DND-41 (cell line): ENCODE measurements at regions not wholly inside any gene's neighbourhood (a gene's known extent, or its start where the extent isn't known, plus 50 kb on each side); places are given as distances from the start of the nearest gene placed in this dataset.

Experiments
- ATAC-seq: fragments of 200-7000 bp; cut with Tn5 transposase; 3 replicates; pipeline ENCODE4 v1.9.1; 2021; ENCODE audit warnings: low read depth; ENCODE audit not compliant: insufficient read depth
- DNase-seq: peaks from one replicate; pipeline ENCODE4 v3.0.0-alpha.2; 2020
- H2AFZ ChIP-seq: 2 replicates; pipeline ENCODE4 v1.6.0; 2012; ENCODE audit warnings: low read depth, low read length
- H3K27ac ChIP-seq: 2 replicates; pipeline ENCODE4 v1.5.1; 2012; ENCODE audit warnings: low read length, inconsistent platforms
- H3K27me3 ChIP-seq: fragments of 200-600 bp; sonication (generic); 2 replicates; pipeline ENCODE4 v1.6.0; 2012; ENCODE audit warnings: low read length, mild to moderate bottlenecking, inconsistent platforms; ENCODE audit not compliant: insufficient read depth, poor library complexity
- H3K36me3 ChIP-seq: 2 replicates; pipeline ENCODE4 v1.5.1; 2012; ENCODE audit warnings: low read length, inconsistent platforms; ENCODE audit not compliant: insufficient read depth
- H3K4me1 ChIP-seq: 2 replicates; pipeline ENCODE4 v1.5.1; 2012; ENCODE audit warnings: mild to moderate bottlenecking, low read length; ENCODE audit not compliant: insufficient read depth
- H3K4me2 ChIP-seq: 2 replicates; pipeline ENCODE4 v1.6.0; 2012; ENCODE audit warnings: mild to moderate bottlenecking, moderate library complexity, low read length, inconsistent platforms; ENCODE audit not compliant: insufficient read depth
- H3K4me3 ChIP-seq, 2 experiments: fragments of 200-600 bp in 1 of 2; shearing (Covaris generic) in 1 of 2; 2 replicates each; pipeline ENCODE4 v1.5.1; 2012 to 2016; ENCODE audit warnings: inconsistent platforms in 2 of 2, low read length in 2 of 2, mild to moderate bottlenecking in 2 of 2, low read depth in 1 of 2, moderate library complexity in 1 of 2
- H3K79me2 ChIP-seq: 2 replicates; pipeline ENCODE4 v1.6.0; 2012; ENCODE audit warnings: low read length, inconsistent platforms; ENCODE audit not compliant: insufficient read depth
- H3K9ac ChIP-seq: 2 replicates; pipeline ENCODE4 v1.6.0; 2012; ENCODE audit warnings: low read depth, mild to moderate bottlenecking, inconsistent platforms, low read length, moderate library complexity
- H3K9me3 ChIP-seq: 2 replicates; pipeline ENCODE4 v1.5.1; 2012; ENCODE audit warnings: low read length, moderate library complexity, mild to moderate bottlenecking, inconsistent platforms; ENCODE audit not compliant: insufficient read depth, severe bottlenecking
- H4K20me1 ChIP-seq: 2 replicates; pipeline ENCODE4 v1.6.0; 2012; ENCODE audit warnings: low read length; ENCODE audit not compliant: insufficient read depth
- CTCF ChIP-seq: IDR thresholded peaks from 2 replicates; pipeline ENCODE4 v1.5.1; 2012; ENCODE audit warnings: borderline replicate concordance, low read length, moderate library complexity, mild to moderate bottlenecking; ENCODE audit not compliant: poor library complexity, severe bottlenecking; ENCODE audit errors: extremely low read depth
- EZH2 ChIP-seq: IDR thresholded peaks from 3 replicates; pipeline ENCODE4 v1.6.1; 2012; ENCODE audit warnings: borderline replicate concordance, low read depth, mild to moderate bottlenecking, moderate library complexity, low read length, inconsistent platforms; ENCODE audit not compliant: severe bottlenecking

- Histone ChIP-seq H3K9me3 (no peaks in the 10 kb centered on the region), H3K4me2 (no peak overlapping the region), H3K27ac (no peak overlapping the region), H3K4me1 (no peaks in the 10 kb centered on the region), H4K20me1 (no peaks in the 10 kb centered on the region), H3K27me3 (no peaks in the 10 kb centered on the region), H3K4me3 (no peak overlapping the region), H3K36me3 (no peaks in the 10 kb centered on the region), H3K79me2 (no peaks in the 10 kb centered on the region), H3K9ac (no peak overlapping the region), H2AFZ (no peak overlapping the region)
- DNase-seq (no peak), ATAC-seq (no peak)
- TF ChIP-seq CTCF: no peak
- TF ChIP-seq EZH2: no peak
Observed at GRCh38 chr11:112599856-112600533, 339.3 kb upstream of the PLET1 start.

GRCh38 chr11:112605093-112605666 is 344.5 kb upstream of the PLET1 start:
- Histone ChIP-seq H4K20me1 (no peaks in the 10 kb centered on the region), H3K36me3 (no peaks in the 10 kb centered on the region), H2AFZ (no peak overlapping the region), H3K79me2 (no peaks in the 10 kb centered on the region), H3K9ac (no peak overlapping the region), H3K4me3 (no peak overlapping the region), H3K9me3 (no peaks in the 10 kb centered on the region), H3K4me2 (no peak overlapping the region), H3K27me3 (peaks cover 2% of the 10 kb centered on the region), H3K27ac (no peak overlapping the region), H3K4me1 (no peaks in the 10 kb centered on the region)
- no peak for TF ChIP-seq CTCF
- TF ChIP-seq EZH2: no peak
- DNase-seq (no peak), ATAC-seq (no peak)

GRCh38 chr11:112606656-112607055 is 346.0 kb upstream of the PLET1 start:
- no peaks in the 10 kb centered on the region for H4K20me1 ChIP-seq
- no peak overlapping the region for H2AFZ ChIP-seq
- no peak for TF ChIP-seq CTCF
- TF ChIP-seq EZH2: no peak
- no peak overlapping the region for H3K4me2 ChIP-seq
- no peak overlapping the region for H3K4me3 ChIP-seq
- ATAC-seq (no peak), DNase-seq (no peak)
- H3K27ac ChIP-seq: no peak overlapping the region
- peaks cover 2% of the 10 kb centered on the region for H3K27me3 ChIP-seq
- H3K4me1 ChIP-seq: no peaks in the 10 kb centered on the region
- no peak overlapping the region for H3K9ac ChIP-seq
- H3K79me2 ChIP-seq: no peaks in the 10 kb centered on the region
- no peaks in the 10 kb centered on the region for H3K36me3 ChIP-seq
- H3K9me3 ChIP-seq: no peaks in the 10 kb centered on the region
